WTC11 (cell line): ENCODE measurements at regions not wholly inside any gene's neighbourhood (a gene's known extent, or its start where the extent isn't known, plus 50 kb on each side); places are given as distances from the start of the nearest gene placed in this dataset.

Source experiments
- ATAC-seq: fragments of 200-7000 bp; cut with Tn5 transposase; 2 replicates; pipeline ENCODE4 v1.10.0; 2021; ENCODE audit warnings: mild to moderate bottlenecking, moderate library complexity
- CTCF ChIA-PET: fragments of 300-600 bp; sonication (Branson Sonifier 250); formaldehyde crosslinking; loops from one replicate; lab custom pipeline; 2021; ENCODE audit warnings: antibody characterized with exemption; lab: Charles Lee
- POLR2A ChIA-PET: fragments of 350-600 bp; sonication (Branson Sonifier 250); formaldehyde crosslinking; loops from one replicate; lab custom pipeline; 2021; ENCODE audit warnings: antibody characterized with exemption; lab: Charles Lee
- DNase-seq: peaks from one replicate; pipeline ENCODE4 v3.0.0; 2021; ENCODE audit warnings: low spot score
- H3K27ac Mint-ChIP-seq: 2 replicates; pipeline ENCODE4 v1.8.0; 2021; ENCODE audit warnings: mixed read lengths
- H3K27me3 Mint-ChIP-seq: 2 replicates; pipeline ENCODE4 v1.8.0; 2021; ENCODE audit warnings: low read depth, mild to moderate bottlenecking, moderate library complexity, mixed read lengths
- H3K36me3 Mint-ChIP-seq: 2 replicates; pipeline ENCODE4 v1.8.0; 2021; ENCODE audit warnings: mixed read lengths
- H3K4me1 Mint-ChIP-seq: 2 replicates; pipeline ENCODE4 v1.8.0; 2022; ENCODE audit warnings: mixed read lengths
- H3K4me3 Mint-ChIP-seq: 2 replicates; pipeline ENCODE4 v1.8.0; 2021; ENCODE audit warnings: mild to moderate bottlenecking, moderate library complexity, mixed read lengths
- H3K9me3 Mint-ChIP-seq: 2 replicates; pipeline ENCODE4 v1.8.0; 2021; ENCODE audit warnings: mixed read lengths
- AR ChIP-seq: fragments of 250-450 bp; sonication (Bioruptor Pico); IDR thresholded peaks from 2 replicates; pipeline ENCODE4 v1.9.0; 2021; ENCODE audit warnings: mild to moderate bottlenecking
- ATF2 ChIP-seq: sonication (generic); formaldehyde crosslinking; IDR thresholded peaks from 2 replicates; pipeline ENCODE4 v1.8.1; 2022; ENCODE audit warnings: low read depth, missing genetic modification reagents, borderline replicate concordance
- CDX4 ChIP-seq: fragments of 250-450 bp; sonication (Bioruptor Pico); IDR thresholded peaks from 2 replicates; pipeline ENCODE4 v1.9.0; 2021; ENCODE audit warnings: moderate library complexity, mild to moderate bottlenecking, inconsistent platforms, borderline replicate concordance
- ERG ChIP-seq: fragments of 250-450 bp; sonication (Bioruptor Pico); IDR thresholded peaks from 2 replicates; pipeline ENCODE4 v1.8.0; 2021; ENCODE audit warnings: mild to moderate bottlenecking
- ESRRA ChIP-seq: sonication (generic); formaldehyde crosslinking; IDR thresholded peaks from 2 replicates; pipeline ENCODE4 v1.8.1; 2022; ENCODE audit warnings: mild to moderate bottlenecking, missing genetic modification reagents, borderline replicate concordance
- FOXJ3 ChIP-seq: sonication (generic); formaldehyde crosslinking; IDR thresholded peaks from 2 replicates; pipeline ENCODE4 v1.9.0; 2021; ENCODE audit warnings: missing genetic modification reagents, mild to moderate bottlenecking, borderline replicate concordance
- MXD4 ChIP-seq: fragments of 250-450 bp; sonication (Bioruptor Pico); IDR thresholded peaks from 2 replicates; pipeline ENCODE4 v1.8.0; 2021; ENCODE audit warnings: mild to moderate bottlenecking, moderate library complexity, borderline replicate concordance
- MYBL2 ChIP-seq: sonication (generic); formaldehyde crosslinking; IDR thresholded peaks from 2 replicates; pipeline ENCODE4 v1.8.1; 2023; ENCODE audit warnings: mild to moderate bottlenecking, moderate library complexity, missing genetic modification reagents
- NFATC4 ChIP-seq: fragments of 250-450 bp; sonication (Bioruptor Pico); IDR thresholded peaks from 2 replicates; pipeline ENCODE4 v1.9.0; 2021; ENCODE audit warnings: mild to moderate bottlenecking
- NR2C2 ChIP-seq: sonication (generic); formaldehyde crosslinking; IDR thresholded peaks from 2 replicates; pipeline ENCODE4 v1.8.0; 2022; ENCODE audit warnings: mild to moderate bottlenecking, missing genetic modification reagents
- OVOL2 ChIP-seq: fragments of 250-450 bp; sonication (Bioruptor Pico); IDR thresholded peaks from 2 replicates; pipeline ENCODE4 v1.9.0; 2021; ENCODE audit warnings: mild to moderate bottlenecking, borderline replicate concordance
- PRDM15 ChIP-seq: sonication (generic); formaldehyde crosslinking; IDR thresholded peaks from 2 replicates; pipeline ENCODE4 v1.8.0; 2022; ENCODE audit warnings: missing genetic modification reagents
- PREB ChIP-seq: sonication (generic); formaldehyde crosslinking; IDR thresholded peaks from 2 replicates; pipeline ENCODE4 v1.8.1; 2022; ENCODE audit warnings: mild to moderate bottlenecking, missing genetic modification reagents, moderate library complexity, borderline replicate concordance
- RELA ChIP-seq: sonication (generic); formaldehyde crosslinking; IDR thresholded peaks from 2 replicates; pipeline ENCODE4 v1.8.1; 2022; ENCODE audit warnings: missing genetic modification reagents, mild to moderate bottlenecking, borderline replicate concordance
- SP1 ChIP-seq: sonication (generic); formaldehyde crosslinking; conservative IDR thresholded peaks from 2 replicates; pipeline ENCODE4 v1.8.1; 2022; ENCODE audit warnings: missing genetic modification reagents
- TP53 ChIP-seq: sonication (generic); formaldehyde crosslinking; IDR thresholded peaks from 2 replicates; pipeline ENCODE4 v1.8.1; 2023; ENCODE audit warnings: mild to moderate bottlenecking, missing genetic modification reagents
- USF1 ChIP-seq: sonication (generic); formaldehyde crosslinking; IDR thresholded peaks from 2 replicates; pipeline ENCODE4 v1.8.0; 2022; ENCODE audit warnings: mild to moderate bottlenecking, missing genetic modification reagents
- ZNF423 ChIP-seq: fragments of 250-450 bp; sonication (Bioruptor Pico); IDR thresholded peaks from 2 replicates; pipeline ENCODE4 v2.1.2; 2022; ENCODE audit warnings: mild to moderate bottlenecking, moderate library complexity

GRCh38 chr4:157808796-157809383 lies 363.9 kb downstream of the GASK1B start:
- POLR2A ChIA-PET: no interaction called here
- no peak for ATAC-seq
- no peak for TF ChIP-seq USF1 (CRISPR knock-in tag)
- no peak for TF ChIP-seq AR (CRISPR knock-in tag)
- TF ChIP-seq, all 79 proteins: peak for 0
- H3K36me3 Mint-ChIP-seq: peaks cover 8% of the 10 kb centered on the region
- no peaks in the 10 kb centered on the region for H3K27me3 Mint-ChIP-seq
- CTCF ChIA-PET: no interaction called here
- H3K9me3 Mint-ChIP-seq: peaks cover 22% of the 10 kb centered on the region
- DNase-seq: no peak
- no peaks in the 10 kb centered on the region for H3K4me1 Mint-ChIP-seq
- H3K27ac Mint-ChIP-seq: no peak overlapping the region
- H3K4me3 Mint-ChIP-seq: no peak overlapping the region

- Mint-ChIP-seq H3K9me3 (peaks cover 6% of the 10 kb centered on the region), H3K4me1 (no peaks in the 10 kb centered on the region), H3K4me3 (no peak overlapping the region), H3K27ac (no peak overlapping the region), H3K36me3 (no peaks in the 10 kb centered on the region), H3K27me3 (no peaks in the 10 kb centered on the region)
- ATAC-seq (no peak), DNase-seq (no peak)
- POLR2A ChIA-PET: no interaction called here
- CTCF ChIA-PET: no interaction called here
- TF ChIP-seq ESRRA (CRISPR knock-in tag): no peak
- TF ChIP-seq CDX4 (CRISPR knock-in tag): no peak
- no peak for TF ChIP-seq OVOL2 (CRISPR knock-in tag)
- no peak for TF ChIP-seq SP1 (CRISPR knock-in tag)
- no peak for TF ChIP-seq TP53 (CRISPR knock-in tag)
- TF ChIP-seq AR (CRISPR knock-in tag): no peak
- no peak for TF ChIP-seq RELA (CRISPR knock-in tag)
- no peak for TF ChIP-seq NFATC4 (CRISPR knock-in tag)
- TF ChIP-seq PREB (CRISPR knock-in tag): no peak
- no peak for TF ChIP-seq MYBL2
- no peak for TF ChIP-seq MXD4
- no peak for TF ChIP-seq FOXJ3 (CRISPR knock-in tag)
- no peak for TF ChIP-seq PRDM15 (CRISPR knock-in tag)
- no peak for TF ChIP-seq NR2C2 (CRISPR knock-in tag)
- TF ChIP-seq ATF2 (CRISPR knock-in tag): no peak
- TF ChIP-seq ERG (CRISPR knock-in tag): no peak
- no peak for TF ChIP-seq ZNF423
Measured at GRCh38 chr4:157806184-157806583, 366.6 kb downstream of the GASK1B start.
